NT2/D1 (cell line): ENCODE measurements at regions not wholly inside any gene's neighbourhood (a gene's known extent, or its start where the extent isn't known, plus 50 kb on each side); places are given as distances from the start of the nearest gene placed in this dataset.

Source experiments
- SUZ12 ChIP-seq: IDR thresholded peaks from 2 replicates; pipeline ENCODE4 v1.6.1; 2011; ENCODE audit not compliant: insufficient read length, insufficient read depth; ENCODE audit errors: extremely low read depth
- ZNF274 ChIP-seq: IDR thresholded peaks from 2 replicates; pipeline ENCODE4 v1.6.1; 2011; ENCODE audit warnings: mild to moderate bottlenecking, low read depth, low read length

GRCh38 chr3:163045945-163046344 is 1549.3 kb downstream of the OTOL1 start:
- TF ChIP-seq ZNF274 (no peak), SUZ12 (no peak)
